CD14-positive monocyte (primary cell): ENCODE measurements at regions not wholly inside any gene's neighbourhood (a gene's known extent, or its start where the extent isn't known, plus 50 kb on each side); places are given as distances from the start of the nearest gene placed in this dataset.

Experiments
- DNase-seq, 3 donors: peaks; one replicate each; pipeline ENCODE4 v3.0.0-alpha.2; 2011 to 2022
- H2AFZ ChIP-seq: 2 replicates; pipeline ENCODE4 v1.6.0; 2012; ENCODE audit warnings: mild to moderate bottlenecking, low read depth, low read length, inconsistent platforms; ENCODE audit not compliant: insufficient read depth, poor library complexity, severe bottlenecking
- H3K27ac ChIP-seq, 2 donors: 1 replicate in 1 of 2; 2 replicates in 1 of 2; pipeline ENCODE4 v1.5.1; 2012 to 2013; ENCODE audit warnings: low read length in 2 of 2, control low read depth in 1 of 2, inconsistent platforms in 1 of 2, low read depth in 1 of 2, mild to moderate bottlenecking in 1 of 2
- H3K27me3 ChIP-seq, 2 donors: one replicate each; pipeline versions ENCODE4 v1.6.0 to v1.6.1; 2011 to 2013; ENCODE audit warnings: low read length in 2 of 2; ENCODE audit not compliant: control insufficient read depth in 2 of 2, insufficient read depth in 2 of 2
- H3K36me3 ChIP-seq, 2 donors: replicated peaks in 1 of 2; 1 replicate in 1 of 2; 2 replicates in 1 of 2; pipeline versions ENCODE4 v1.5.1 to v1.6.1; 2012 to 2013; ENCODE audit warnings: low read length in 2 of 2, control low read depth in 1 of 2, inconsistent platforms in 1 of 2, mild to moderate bottlenecking in 1 of 2; ENCODE audit not compliant: insufficient read depth in 2 of 2, control insufficient read depth in 1 of 2
- H3K4me1 ChIP-seq, 2 donors: 1 replicate in 1 of 2; 2 replicates in 1 of 2; pipeline versions ENCODE4 v1.5.1 to v1.6.1; 2012 to 2013; ENCODE audit warnings: low read length in 2 of 2, control low read depth in 1 of 2, inconsistent platforms in 1 of 2, mild to moderate bottlenecking in 1 of 2, moderate library complexity in 1 of 2; ENCODE audit not compliant: insufficient read depth in 2 of 2, control insufficient read depth in 1 of 2
- H3K4me2 ChIP-seq: replicated peaks from 2 replicates; pipeline ENCODE3; 2012; ENCODE audit warnings: low read length, moderate library complexity, mild to moderate bottlenecking; ENCODE audit not compliant: poor library complexity, severe bottlenecking; ENCODE audit errors: extremely low read depth
- H3K4me3 ChIP-seq, 3 experiments: fragments of 200-600 bp in 1 of 3; sonication (generic) in 1 of 3; replicated peaks in 1 of 3; 1 replicate in 2 of 3; 2 replicates in 1 of 3; pipeline ENCODE4 v1.5.1; 2011 to 2013; ENCODE audit warnings: low read length in 3 of 3, mild to moderate bottlenecking in 3 of 3, control low read depth in 2 of 3, low read depth in 2 of 3, inconsistent platforms in 1 of 3, moderate library complexity in 1 of 3
- H3K79me2 ChIP-seq: 2 replicates; pipeline ENCODE4 v1.6.0; 2012; ENCODE audit warnings: mild to moderate bottlenecking, control low read depth, inconsistent platforms, low read length, moderate library complexity; ENCODE audit not compliant: insufficient read depth
- H3K9ac ChIP-seq: 2 replicates; pipeline ENCODE4 v1.6.0; 2017; ENCODE audit warnings: low read length, mild to moderate bottlenecking; ENCODE audit not compliant: insufficient read depth, poor library complexity, severe bottlenecking
- H3K9me3 ChIP-seq, 2 donors: replicated peaks in 1 of 2; 1 replicate in 1 of 2; 2 replicates in 1 of 2; pipeline versions ENCODE4 v1.5.1 to v1.6.1; 2012 to 2013; ENCODE audit warnings: low read length in 2 of 2, control low read depth in 1 of 2; ENCODE audit not compliant: control insufficient read depth in 1 of 2, insufficient read depth in 1 of 2
- H4K20me1 ChIP-seq: 2 replicates; pipeline ENCODE4 v1.6.0; 2012; ENCODE audit warnings: mild to moderate bottlenecking, low read length, control low read depth, moderate library complexity; ENCODE audit not compliant: insufficient read depth
- H3K27ac Mint-ChIP-seq, 7 donors: one replicate each; pipeline ENCODE4 v1.8.0; 2020; ENCODE audit warnings: mild to moderate bottlenecking in 7 of 7, mixed read lengths in 7 of 7, moderate library complexity in 6 of 7, inconsistent platforms in 2 of 7
- H3K27me3 Mint-ChIP-seq, 3 donors: one replicate each; pipeline ENCODE4 v1.8.0; 2021 to 2022; ENCODE audit warnings: low read depth in 3 of 3, mild to moderate bottlenecking in 3 of 3, mixed read lengths in 3 of 3, moderate library complexity in 3 of 3, inconsistent platforms in 1 of 3
- H3K36me3 Mint-ChIP-seq, 2 donors: one replicate each; pipeline ENCODE4 v1.8.0; 2020; ENCODE audit warnings: mixed read lengths in 2 of 2, inconsistent platforms in 1 of 2, mild to moderate bottlenecking in 1 of 2
- H3K4me1 Mint-ChIP-seq: one replicate; pipeline ENCODE4 v1.8.0; 2020; ENCODE audit warnings: mild to moderate bottlenecking, mixed read lengths
- H3K4me3 Mint-ChIP-seq, 2 donors: one replicate each; pipeline ENCODE4 v1.8.0; 2020; ENCODE audit warnings: mild to moderate bottlenecking in 2 of 2, mixed read lengths in 2 of 2, moderate library complexity in 1 of 2
- H3K9me3 Mint-ChIP-seq, 7 donors: one replicate each; pipeline ENCODE4 v1.8.0; 2020 to 2022; ENCODE audit warnings: mixed read lengths in 7 of 7, mild to moderate bottlenecking in 6 of 7, moderate library complexity in 6 of 7, inconsistent platforms in 2 of 7
- WGBS: methylation state at CpG from one replicate; pipeline ENCODE4 v1.1.5; 2013; ENCODE audit warnings: missing lambda C conversion rate; ENCODE audit not compliant: insufficient coverage; 5-methylcytosine and 5-hydroxymethylcytosine counted together
- intact Hi-C, 2 donors: fragments of 100-400 bp; cut with micrococcal nuclease; formaldehyde crosslinking; loops; one replicate each; pipeline versions ENCODE4 v1.15.0 to v1.15.1; 2023
- TF ChIP-seq, protein P1 (sequence below): fragments of 200-600 bp; IDR thresholded peaks from one replicate; pipeline ENCODE4 v1.8.0; 2022; ENCODE audit warnings: antibody characterized with exemption, mild to moderate bottlenecking

- peaks cover 0 to 3% (median 0%) of the 10 kb centered on the region in 7 donors for H3K9me3 Mint-ChIP-seq
- Histone ChIP-seq H3K4me2 (no peak overlapping the region), H3K4me3 (no peak overlapping the region), H3K79me2 (no peaks in the 10 kb centered on the region), H3K27ac (no peak overlapping the region), H3K9ac (no peak overlapping the region), H4K20me1 (no peaks in the 10 kb centered on the region), H3K9me3 (no peaks in the 10 kb centered on the region), H2AFZ (no peak overlapping the region), H3K27me3 (no peaks in the 10 kb centered on the region), H3K36me3 (no peaks in the 10 kb centered on the region), H3K4me1 (no peaks in the 10 kb centered on the region)
- DNase-seq: no peak
- no peak overlapping the region for H3K4me3 Mint-ChIP-seq
- H3K27ac Mint-ChIP-seq: no peak overlapping the region
- peaks cover 4% of the 10 kb centered on the region for H3K4me1 Mint-ChIP-seq
- no peaks in the 10 kb centered on the region for H3K36me3 Mint-ChIP-seq
- H3K27me3 Mint-ChIP-seq: peaks cover 0 to 1% (median 0%) of the 10 kb centered on the region in 3 donors
- TF ChIP-seq, protein P1, sequence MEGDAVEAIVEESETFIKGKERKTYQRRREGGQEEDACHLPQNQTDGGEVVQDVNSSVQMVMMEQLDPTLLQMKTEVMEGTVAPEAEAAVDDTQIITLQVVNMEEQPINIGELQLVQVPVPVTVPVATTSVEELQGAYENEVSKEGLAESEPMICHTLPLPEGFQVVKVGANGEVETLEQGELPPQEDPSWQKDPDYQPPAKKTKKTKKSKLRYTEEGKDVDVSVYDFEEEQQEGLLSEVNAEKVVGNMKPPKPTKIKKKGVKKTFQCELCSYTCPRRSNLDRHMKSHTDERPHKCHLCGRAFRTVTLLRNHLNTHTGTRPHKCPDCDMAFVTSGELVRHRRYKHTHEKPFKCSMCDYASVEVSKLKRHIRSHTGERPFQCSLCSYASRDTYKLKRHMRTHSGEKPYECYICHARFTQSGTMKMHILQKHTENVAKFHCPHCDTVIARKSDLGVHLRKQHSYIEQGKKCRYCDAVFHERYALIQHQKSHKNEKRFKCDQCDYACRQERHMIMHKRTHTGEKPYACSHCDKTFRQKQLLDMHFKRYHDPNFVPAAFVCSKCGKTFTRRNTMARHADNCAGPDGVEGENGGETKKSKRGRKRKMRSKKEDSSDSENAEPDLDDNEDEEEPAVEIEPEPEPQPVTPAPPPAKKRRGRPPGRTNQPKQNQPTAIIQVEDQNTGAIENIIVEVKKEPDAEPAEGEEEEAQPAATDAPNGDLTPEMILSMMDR: no peak
- intact Hi-C loops: no loop called here
- 100% methylated on average over 1 of the region's 3 CpGs for WGBS
Measured at GRCh38 chr3:152709659-152710058, 125.3 kb upstream of the P2RY1 start.

DNA sequence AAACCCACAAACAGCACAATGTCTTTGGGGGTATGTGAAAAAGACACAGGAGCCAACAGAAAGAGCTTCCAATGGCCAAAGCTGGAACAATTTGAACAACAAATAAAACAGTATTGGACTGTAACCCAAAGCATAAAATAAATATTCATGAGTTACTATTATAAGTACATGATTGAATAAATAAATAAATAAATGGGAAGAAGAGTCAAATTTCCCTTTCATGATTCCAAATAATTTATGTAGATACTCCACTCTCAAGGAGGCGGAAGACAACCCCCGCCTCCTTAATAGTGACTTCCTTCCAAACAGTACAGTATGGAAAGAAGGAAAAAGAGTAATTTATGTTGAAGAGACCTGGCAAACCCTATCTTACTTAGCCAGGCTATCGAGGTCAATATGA lies 124.4 kb upstream of the P2RY1 start:
- no peak overlapping the region for H3K27ac Mint-ChIP-seq
- WGBS: no CpG with 5 or more reads among the region's 3 CpGs
- no peaks in the 10 kb centered on the region for H3K36me3 ChIP-seq

More for the DNA sequence above, 124.4 kb upstream of the P2RY1 start:
- Histone ChIP-seq H3K9ac (no peak overlapping the region), H3K4me2 (no peak overlapping the region), H3K4me1 (no peaks in the 10 kb centered on the region), H3K27ac (no peak overlapping the region), H3K4me3 (no peak overlapping the region), H4K20me1 (no peaks in the 10 kb centered on the region), H3K79me2 (no peaks in the 10 kb centered on the region), H3K9me3 (no peaks in the 10 kb centered on the region), H3K27me3 (no peaks in the 10 kb centered on the region), H2AFZ (no peak overlapping the region)
- peaks cover 0 to under 1% (median 0%) of the 10 kb centered on the region in 7 donors for H3K9me3 Mint-ChIP-seq
- TF ChIP-seq, protein P1: no peak
- H3K4me3 Mint-ChIP-seq: no peak overlapping the region
- intact Hi-C loops: no loop called here
- peaks cover 4% of the 10 kb centered on the region for H3K4me1 Mint-ChIP-seq
- no peaks in the 10 kb centered on the region for H3K36me3 Mint-ChIP-seq
- no peak for DNase-seq
- H3K27me3 Mint-ChIP-seq: peaks cover 0 to under 1% (median 0%) of the 10 kb centered on the region in 3 donors
